ENCODE measurements at regions not wholly inside any gene's neighbourhood (a gene's known extent, or its start where the extent isn't known, plus 50 kb on each side); places are given as distances from the start of the nearest gene placed in this dataset.

DNA sequence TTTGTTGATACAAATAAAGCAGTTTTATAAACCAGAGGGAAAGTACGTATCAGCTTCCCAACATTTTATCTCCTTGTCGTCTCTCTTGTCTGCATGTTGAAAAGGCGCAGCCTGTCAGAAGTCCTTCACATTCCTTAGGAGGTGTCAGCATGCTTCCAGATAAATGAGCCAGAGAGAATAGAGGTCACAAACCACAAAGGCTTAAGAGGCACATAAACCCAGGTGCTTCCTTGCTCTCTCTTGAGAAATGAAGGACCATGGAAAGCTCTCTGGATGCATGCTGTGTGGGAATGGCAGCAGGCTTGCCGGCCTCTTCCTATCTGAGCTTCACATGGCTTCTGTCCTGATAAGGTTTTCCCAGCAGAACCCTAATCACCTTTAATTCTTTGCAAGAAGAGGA lies 448.5 kb downstream of the XPNPEP1 start:
- Histone ChIP-seq H3K4me2 (no peak overlapping the region), H3K27ac (no peak overlapping the region), H3K36me3 (ENCODE audit: insufficient read depth) (no peaks in the 10 kb centered on the region), H2AFZ (ENCODE audit: low read depth) (no peak overlapping the region), H4K20me1 (ENCODE audit: insufficient read depth) (no peaks in the 10 kb centered on the region), H3K79me2 (ENCODE audit: insufficient read depth, low read depth) (no peaks in the 10 kb centered on the region), H3K9ac (no peak overlapping the region), H3K4me1 (ENCODE audit: low read depth, poor library complexity, severe bottlenecking) (no peaks in the 10 kb centered on the region), H3K4me3 (IDR thresholded peaks at IDR 0.05; ENCODE audit: insufficient read depth, low read depth, low read length) (no peak overlapping the region), H3K27me3 (ENCODE audit: insufficient read depth, low read depth) (no peaks in the 10 kb centered on the region)
- TF ChIP-seq, protein P1, sequence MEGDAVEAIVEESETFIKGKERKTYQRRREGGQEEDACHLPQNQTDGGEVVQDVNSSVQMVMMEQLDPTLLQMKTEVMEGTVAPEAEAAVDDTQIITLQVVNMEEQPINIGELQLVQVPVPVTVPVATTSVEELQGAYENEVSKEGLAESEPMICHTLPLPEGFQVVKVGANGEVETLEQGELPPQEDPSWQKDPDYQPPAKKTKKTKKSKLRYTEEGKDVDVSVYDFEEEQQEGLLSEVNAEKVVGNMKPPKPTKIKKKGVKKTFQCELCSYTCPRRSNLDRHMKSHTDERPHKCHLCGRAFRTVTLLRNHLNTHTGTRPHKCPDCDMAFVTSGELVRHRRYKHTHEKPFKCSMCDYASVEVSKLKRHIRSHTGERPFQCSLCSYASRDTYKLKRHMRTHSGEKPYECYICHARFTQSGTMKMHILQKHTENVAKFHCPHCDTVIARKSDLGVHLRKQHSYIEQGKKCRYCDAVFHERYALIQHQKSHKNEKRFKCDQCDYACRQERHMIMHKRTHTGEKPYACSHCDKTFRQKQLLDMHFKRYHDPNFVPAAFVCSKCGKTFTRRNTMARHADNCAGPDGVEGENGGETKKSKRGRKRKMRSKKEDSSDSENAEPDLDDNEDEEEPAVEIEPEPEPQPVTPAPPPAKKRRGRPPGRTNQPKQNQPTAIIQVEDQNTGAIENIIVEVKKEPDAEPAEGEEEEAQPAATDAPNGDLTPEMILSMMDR (conservative IDR thresholded peaks at IDR 0.05; ENCODE audit: low read depth, low read length) = no peak

- Histone ChIP-seq H3K36me3 (ENCODE audit: insufficient read depth) (no peaks in the 10 kb centered on the region), H2AFZ (ENCODE audit: low read depth) (no peak overlapping the region), H3K4me1 (ENCODE audit: low read depth, poor library complexity, severe bottlenecking) (no peaks in the 10 kb centered on the region), H3K79me2 (ENCODE audit: insufficient read depth, low read depth) (no peaks in the 10 kb centered on the region), H3K4me3 (IDR thresholded peaks at IDR 0.05; ENCODE audit: insufficient read depth, low read depth, low read length) (no peak overlapping the region), H3K9ac (no peak overlapping the region), H3K4me2 (no peak overlapping the region), H3K27me3 (ENCODE audit: insufficient read depth, low read depth) (no peaks in the 10 kb centered on the region), H4K20me1 (ENCODE audit: insufficient read depth) (no peaks in the 10 kb centered on the region), H3K27ac (no peak overlapping the region)
- TF ChIP-seq, protein P1 (conservative IDR thresholded peaks at IDR 0.05; ENCODE audit: low read depth, low read length) = no peak
These were observed 449.1 kb downstream of the XPNPEP1 start for GRCh38 chr10:109474261-109474660.

DNA sequence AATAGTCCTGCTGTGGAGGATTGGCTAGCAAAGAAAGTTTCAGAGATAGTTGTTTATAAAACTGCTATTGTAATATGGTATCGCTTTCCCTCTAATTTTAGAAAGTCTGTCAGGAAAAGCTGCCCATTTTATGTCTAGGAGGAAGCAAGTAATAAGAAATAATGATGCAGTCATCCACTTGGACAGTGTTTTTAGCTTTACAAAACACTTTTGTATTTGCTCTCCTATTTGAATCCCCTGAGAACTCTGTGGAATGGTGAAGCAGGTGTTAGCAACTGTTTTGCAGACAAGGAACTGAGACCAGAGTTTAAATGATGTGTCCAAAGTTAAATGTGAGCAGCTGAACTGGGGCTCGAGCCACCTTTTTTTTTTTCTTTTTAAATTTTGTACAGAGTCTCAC lies 455.8 kb downstream of the XPNPEP1 start:
- H4K20me1 ChIP-seq (ENCODE audit: insufficient read depth) = no peaks in the 10 kb centered on the region
- H3K9ac ChIP-seq = no peak overlapping the region
- H2AFZ ChIP-seq (ENCODE audit: low read depth) = no peak overlapping the region
- TF ChIP-seq, protein P1 (conservative IDR thresholded peaks at IDR 0.05; ENCODE audit: low read depth, low read length) = no peak
- no peak overlapping the region for H3K27ac ChIP-seq
- no peak overlapping the region for H3K4me2 ChIP-seq
- H3K4me1 ChIP-seq (ENCODE audit: low read depth, poor library complexity, severe bottlenecking) = no peaks in the 10 kb centered on the region
- no peaks in the 10 kb centered on the region for H3K27me3 ChIP-seq (ENCODE audit: insufficient read depth, low read depth)
- H3K36me3 ChIP-seq (ENCODE audit: insufficient read depth) = no peaks in the 10 kb centered on the region
- H3K79me2 ChIP-seq (ENCODE audit: insufficient read depth, low read depth) = no peaks in the 10 kb centered on the region
- H3K4me3 ChIP-seq (IDR thresholded peaks at IDR 0.05; ENCODE audit: insufficient read depth, low read depth, low read length) = no peak overlapping the region

GRCh38 chr10:109464949-109465348 lies 458.4 kb downstream of the XPNPEP1 start:
- H2AFZ ChIP-seq (ENCODE audit: low read depth) = no peak overlapping the region
- no peaks in the 10 kb centered on the region for H4K20me1 ChIP-seq (ENCODE audit: insufficient read depth)
- no peaks in the 10 kb centered on the region for H3K36me3 ChIP-seq (ENCODE audit: insufficient read depth)
- H3K79me2 ChIP-seq (ENCODE audit: insufficient read depth, low read depth) = no peaks in the 10 kb centered on the region
- H3K9ac ChIP-seq = no peak overlapping the region
- TF ChIP-seq, protein P1 (conservative IDR thresholded peaks at IDR 0.05; ENCODE audit: low read depth, low read length) = no peak
- H3K4me3 ChIP-seq (IDR thresholded peaks at IDR 0.05; ENCODE audit: insufficient read depth, low read depth, low read length) = no peak overlapping the region
- H3K4me1 ChIP-seq (ENCODE audit: low read depth, poor library complexity, severe bottlenecking) = no peaks in the 10 kb centered on the region
- H3K27me3 ChIP-seq (ENCODE audit: insufficient read depth, low read depth) = no peaks in the 10 kb centered on the region
- no peak overlapping the region for H3K4me2 ChIP-seq
- no peak overlapping the region for H3K27ac ChIP-seq

GRCh38 chr10:109457302-109457638 lies 466.0 kb downstream of the XPNPEP1 start:
- H3K27ac ChIP-seq = no peak overlapping the region
- H2AFZ ChIP-seq (ENCODE audit: low read depth) = no peak overlapping the region
- no peaks in the 10 kb centered on the region for H3K4me1 ChIP-seq (ENCODE audit: low read depth, poor library complexity, severe bottlenecking)
- no peak overlapping the region for H3K4me2 ChIP-seq
- TF ChIP-seq, protein P1 (conservative IDR thresholded peaks at IDR 0.05; ENCODE audit: low read depth, low read length) = no peak
- no peaks in the 10 kb centered on the region for H4K20me1 ChIP-seq (ENCODE audit: insufficient read depth)
- no peaks in the 10 kb centered on the region for H3K36me3 ChIP-seq (ENCODE audit: insufficient read depth)
- no peak overlapping the region for H3K4me3 ChIP-seq (IDR thresholded peaks at IDR 0.05; ENCODE audit: insufficient read depth, low read depth, low read length)
- H3K9ac ChIP-seq = no peak overlapping the region
- H3K79me2 ChIP-seq (ENCODE audit: insufficient read depth, low read depth) = no peaks in the 10 kb centered on the region
- no peaks in the 10 kb centered on the region for H3K27me3 ChIP-seq (ENCODE audit: insufficient read depth, low read depth)

Data from KMS-11 (cell line).